ENCODE measurements at regions not wholly inside any gene's neighbourhood (a gene's known extent, or its start where the extent isn't known, plus 50 kb on each side); places are given as distances from the start of the nearest gene placed in this dataset.

DNA sequence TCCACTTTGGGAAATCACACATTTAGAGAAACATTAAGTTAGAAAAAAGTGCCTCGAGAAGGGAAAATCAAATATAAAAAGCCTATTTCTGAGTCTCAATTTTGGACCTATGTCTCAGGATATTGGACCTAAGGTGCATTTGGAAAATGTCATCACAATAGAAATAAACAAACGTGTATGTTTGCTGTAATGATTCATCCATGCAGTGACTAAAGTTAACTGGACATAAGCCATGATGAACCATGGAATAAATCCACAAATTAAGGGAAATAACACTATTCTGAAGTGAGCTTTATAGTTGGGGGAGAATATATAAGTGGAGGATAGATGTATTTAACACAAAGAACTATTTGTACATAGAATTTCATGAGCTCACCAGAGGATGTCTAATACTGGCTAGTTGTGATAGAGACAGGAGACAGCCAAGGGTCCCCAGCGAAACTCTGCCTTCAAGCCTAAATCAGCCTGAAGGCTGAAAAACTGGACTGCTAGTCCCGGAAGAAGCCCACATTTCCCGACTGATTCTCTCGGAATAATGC lies 963.3 kb upstream of the SPRY2 start:
- H3K9ac ChIP-seq (ENCODE audit: low read length in 3 of 3), result no peak overlapping the region
- DNase-seq, result no peak
- no peaks in the 10 kb centered on the region for H3K36me3 ChIP-seq (ENCODE audit: control insufficient read depth in 2 of 3, insufficient read depth in 3 of 3, low read length in 3 of 3)
- no peaks in the 10 kb centered on the region for H3K9me3 ChIP-seq (ENCODE audit: control insufficient read depth in 2 of 3, insufficient read depth in 1 of 3, low read length in 3 of 3)
- no peaks in the 10 kb centered on the region for H3K27me3 ChIP-seq (ENCODE audit: control insufficient read depth, insufficient read depth, low read length)
- intact Hi-C loops (cut with DNase I), result no loop called here
- no peak overlapping the region for H3K4me3 ChIP-seq (ENCODE audit: low read length in 3 of 3)
- no peaks in the 10 kb centered on the region for H3K4me1 ChIP-seq (ENCODE audit: control insufficient read depth in 2 of 3, insufficient read depth in 2 of 3, low read depth in 1 of 3, low read length in 3 of 3)
- TF ChIP-seq, protein P1, sequence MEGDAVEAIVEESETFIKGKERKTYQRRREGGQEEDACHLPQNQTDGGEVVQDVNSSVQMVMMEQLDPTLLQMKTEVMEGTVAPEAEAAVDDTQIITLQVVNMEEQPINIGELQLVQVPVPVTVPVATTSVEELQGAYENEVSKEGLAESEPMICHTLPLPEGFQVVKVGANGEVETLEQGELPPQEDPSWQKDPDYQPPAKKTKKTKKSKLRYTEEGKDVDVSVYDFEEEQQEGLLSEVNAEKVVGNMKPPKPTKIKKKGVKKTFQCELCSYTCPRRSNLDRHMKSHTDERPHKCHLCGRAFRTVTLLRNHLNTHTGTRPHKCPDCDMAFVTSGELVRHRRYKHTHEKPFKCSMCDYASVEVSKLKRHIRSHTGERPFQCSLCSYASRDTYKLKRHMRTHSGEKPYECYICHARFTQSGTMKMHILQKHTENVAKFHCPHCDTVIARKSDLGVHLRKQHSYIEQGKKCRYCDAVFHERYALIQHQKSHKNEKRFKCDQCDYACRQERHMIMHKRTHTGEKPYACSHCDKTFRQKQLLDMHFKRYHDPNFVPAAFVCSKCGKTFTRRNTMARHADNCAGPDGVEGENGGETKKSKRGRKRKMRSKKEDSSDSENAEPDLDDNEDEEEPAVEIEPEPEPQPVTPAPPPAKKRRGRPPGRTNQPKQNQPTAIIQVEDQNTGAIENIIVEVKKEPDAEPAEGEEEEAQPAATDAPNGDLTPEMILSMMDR (IDR thresholded peaks at IDR 0.05; ENCODE audit: borderline replicate concordance, extremely low read depth, insufficient read depth), result no peak
- no peak for FAIRE-seq
- no peak overlapping the region for H3K27ac ChIP-seq (ENCODE audit: low read depth in 2 of 2, low read length in 2 of 2)

DNA sequence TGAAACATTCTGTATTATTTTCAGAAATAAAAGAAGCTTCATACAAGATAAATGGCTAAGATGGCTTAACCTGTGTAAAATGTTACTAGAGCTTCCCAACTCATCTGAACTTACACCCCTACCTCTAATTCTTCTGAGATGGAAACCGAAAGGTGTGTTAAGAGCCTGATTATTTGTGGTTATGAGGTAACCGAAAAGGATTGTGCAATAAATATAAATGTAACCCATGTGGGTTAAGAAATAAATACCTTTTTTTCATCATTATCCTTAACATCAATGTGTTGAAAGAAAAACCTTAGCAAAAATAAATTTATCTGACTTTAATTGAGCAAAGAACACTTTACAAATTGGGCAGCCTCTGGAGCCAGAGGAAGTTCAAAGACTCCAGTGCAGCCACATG lies 961.8 kb upstream of the SPRY2 start:
- Histone ChIP-seq H3K9ac (ENCODE audit: low read length in 3 of 3) (no peak overlapping the region), H3K36me3 (ENCODE audit: control insufficient read depth in 2 of 3, insufficient read depth in 3 of 3, low read length in 3 of 3) (no peaks in the 10 kb centered on the region), H3K9me3 (ENCODE audit: control insufficient read depth in 2 of 3, insufficient read depth in 1 of 3, low read length in 3 of 3) (no peaks in the 10 kb centered on the region), H3K27me3 (ENCODE audit: control insufficient read depth, insufficient read depth, low read length) (no peaks in the 10 kb centered on the region), H3K4me3 (ENCODE audit: low read length in 3 of 3) (no peak overlapping the region), H3K27ac (ENCODE audit: low read depth in 2 of 2, low read length in 2 of 2) (no peak overlapping the region), H3K4me1 (ENCODE audit: control insufficient read depth in 2 of 3, insufficient read depth in 2 of 3, low read depth in 1 of 3, low read length in 3 of 3) (no peaks in the 10 kb centered on the region)
- DNase-seq, result no peak
- TF ChIP-seq, protein P1 (IDR thresholded peaks at IDR 0.05; ENCODE audit: borderline replicate concordance, extremely low read depth, insufficient read depth), result no peak
- intact Hi-C loops (cut with DNase I), result no loop called here
- FAIRE-seq, result no peak

- H3K4me3 ChIP-seq (ENCODE audit: low read length in 3 of 3), result no peak overlapping the region
- H3K9ac ChIP-seq (ENCODE audit: low read length in 3 of 3), result no peak overlapping the region
- intact Hi-C loops (cut with DNase I), result no loop called here
- H3K4me1 ChIP-seq (ENCODE audit: control insufficient read depth in 2 of 3, insufficient read depth in 2 of 3, low read depth in 1 of 3, low read length in 3 of 3), result no peaks in the 10 kb centered on the region
- H3K36me3 ChIP-seq (ENCODE audit: control insufficient read depth in 2 of 3, insufficient read depth in 3 of 3, low read length in 3 of 3), result no peaks in the 10 kb centered on the region
- TF ChIP-seq, protein P1 (IDR thresholded peaks at IDR 0.05; ENCODE audit: borderline replicate concordance, extremely low read depth, insufficient read depth), result no peak
- no peak for FAIRE-seq
- no peaks in the 10 kb centered on the region for H3K9me3 ChIP-seq (ENCODE audit: control insufficient read depth in 2 of 3, insufficient read depth in 1 of 3, low read length in 3 of 3)
- no peak for DNase-seq
- no peak overlapping the region for H3K27ac ChIP-seq (ENCODE audit: low read depth in 2 of 2, low read length in 2 of 2)
- H3K27me3 ChIP-seq (ENCODE audit: control insufficient read depth, insufficient read depth, low read length), result no peaks in the 10 kb centered on the region
Observed at GRCh38 chr13:81302125-81302524, 961.2 kb upstream of the SPRY2 start.

DNA sequence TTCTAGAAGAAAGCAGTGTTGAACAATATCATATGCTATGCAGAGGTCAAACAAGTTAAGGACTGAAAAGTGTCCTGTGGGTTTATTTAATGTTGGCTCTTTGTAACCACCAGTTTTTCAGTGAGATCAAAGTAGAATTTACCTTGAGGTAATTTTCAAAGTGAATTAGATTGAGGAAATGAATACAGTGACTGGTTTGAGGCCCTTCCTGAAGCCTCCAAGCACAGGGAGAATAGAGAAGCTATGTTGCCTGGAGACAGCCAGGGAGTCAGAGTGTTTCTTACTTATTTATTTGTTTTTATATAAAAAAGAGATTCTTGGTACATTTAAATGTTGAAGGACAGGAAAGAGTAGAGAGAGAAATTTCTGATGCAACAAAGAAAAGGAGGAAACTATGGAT lies 954.3 kb upstream of the SPRY2 start:
- H3K36me3 ChIP-seq (ENCODE audit: control insufficient read depth in 2 of 3, insufficient read depth in 3 of 3, low read length in 3 of 3), result no peaks in the 10 kb centered on the region
- H3K4me1 ChIP-seq (ENCODE audit: control insufficient read depth in 2 of 3, insufficient read depth in 2 of 3, low read depth in 1 of 3, low read length in 3 of 3), result no peaks in the 10 kb centered on the region
- intact Hi-C loops (cut with DNase I), result no loop called here
- DNase-seq (no peak), FAIRE-seq (no peak)
- no peak overlapping the region for H3K9ac ChIP-seq (ENCODE audit: low read length in 3 of 3)
- H3K27ac ChIP-seq (ENCODE audit: low read depth in 2 of 2, low read length in 2 of 2), result no peak overlapping the region
- TF ChIP-seq, protein P1 (IDR thresholded peaks at IDR 0.05; ENCODE audit: borderline replicate concordance, extremely low read depth, insufficient read depth), result no peak
- no peaks in the 10 kb centered on the region for H3K9me3 ChIP-seq (ENCODE audit: control insufficient read depth in 2 of 3, insufficient read depth in 1 of 3, low read length in 3 of 3)
- no peak overlapping the region for H3K4me3 ChIP-seq (ENCODE audit: low read length in 3 of 3)
- no peaks in the 10 kb centered on the region for H3K27me3 ChIP-seq (ENCODE audit: control insufficient read depth, insufficient read depth, low read length)
